Peyer's patch (tissue), 4 donors: ENCODE measurements at regions not wholly inside any gene's neighbourhood (a gene's known extent, or its start where the extent isn't known, plus 50 kb on each side); places are given as distances from the start of the nearest gene placed in this dataset.
A peak's percentile ranks its signal among the peaks of the same experiment; 100 is the strongest.
"Not testable (repeated sequence)": the region's sequence is repeated elsewhere in the genome, so short reads cannot be mapped to it uniquely, and the experiment has no call there.

Experiments used
- DNase-seq, 3 donors: peaks; one replicate each; pipeline ENCODE4 v3.0.0-alpha.2; 2017 to 2019
- H3K27ac ChIP-seq, 4 donors: fragments of 200-600 bp; sonication (generic); one replicate each; pipeline ENCODE4 v1.5.1; 2016 to 2019
- H3K27me3 ChIP-seq, 2 donors: fragments of 200-600 bp; sonication (generic); one replicate each; pipeline ENCODE4 v1.5.1; 2019
- H3K36me3 ChIP-seq, 3 donors: fragments of 200-600 bp; sonication (generic); one replicate each; pipeline ENCODE4 v1.5.1; 2016 to 2019
- H3K4me1 ChIP-seq, 4 donors: fragments of 200-600 bp; sonication (generic); one replicate each; pipeline ENCODE4 v1.5.1; 2016 to 2019
- H3K4me3 ChIP-seq, 4 donors: fragments of 200-600 bp; sonication (generic); 1 replicate in 3 of 4; 2 replicates in 1 of 4; pipeline ENCODE4 v1.5.1; 2016 to 2019; ENCODE audit warnings: mild to moderate bottlenecking in 1 of 4
- H3K9me3 ChIP-seq, 4 donors: fragments of 200-600 bp; sonication (generic); one replicate each; pipeline ENCODE4 v1.5.1; 2016 to 2019; ENCODE audit warnings: mild to moderate bottlenecking in 1 of 4
- POLR2A ChIP-seq, 2 donors: fragments of 450-650 bp; IDR thresholded peaks; one replicate each; pipeline ENCODE4 v1.5.1; 2017; ENCODE audit warnings: antibody characterized with exemption in 2 of 2, mild to moderate bottlenecking in 2 of 2, moderate library complexity in 2 of 2
- TF ChIP-seq, protein P1 (sequence below), 6 experiments: fragments of 450-650 bp in 4 of 6; fragments of 200-600 bp in 2 of 6; sonication (generic) in 1 of 6; IDR thresholded peaks; one replicate each; pipeline ENCODE4 v1.5.1; 2017 to 2019; ENCODE audit warnings: antibody characterized with exemption in 6 of 6, mild to moderate bottlenecking in 3 of 6, moderate library complexity in 1 of 6

DNA sequence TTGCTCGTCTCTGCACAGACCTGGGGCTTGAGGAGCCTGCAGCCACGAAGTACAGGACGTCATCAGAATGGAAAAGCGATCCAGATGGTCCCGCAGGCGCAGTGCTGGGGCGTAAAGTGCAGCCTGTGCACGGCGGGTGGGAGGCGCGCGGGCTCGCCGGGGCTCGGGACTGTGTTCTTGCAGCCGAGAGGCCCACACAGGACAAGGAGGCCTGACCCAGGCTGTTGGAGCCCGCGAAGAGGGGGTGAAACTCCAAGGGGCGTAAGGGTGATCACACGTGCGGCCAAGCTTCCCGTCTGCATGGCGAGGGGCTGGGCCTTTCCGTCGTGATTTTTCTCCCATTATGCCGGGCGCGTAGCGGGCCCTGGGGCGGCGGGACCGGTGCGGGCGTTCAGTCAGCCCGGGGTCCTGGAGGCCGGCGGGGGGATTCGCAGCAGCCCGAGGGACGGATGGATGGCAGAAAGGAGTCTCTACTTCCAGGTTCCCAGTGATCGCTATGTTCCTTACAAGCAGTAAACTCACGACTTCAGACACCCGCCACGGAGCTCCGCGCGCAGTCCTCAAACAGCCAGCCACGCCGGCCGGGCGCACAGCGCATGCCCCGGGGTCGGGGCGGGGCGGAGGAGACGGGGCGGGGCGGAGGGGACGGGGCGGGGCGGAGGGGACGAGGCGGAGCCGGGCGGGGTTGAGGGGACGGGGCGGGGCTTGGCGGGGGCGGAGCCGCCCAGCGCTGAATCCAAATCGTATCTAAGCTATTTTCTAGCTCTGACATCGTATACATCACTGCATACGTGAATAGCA is 141.0 kb upstream of the KCNJ18 start:
- no peaks in the 10 kb centered on the region for H3K36me3 ChIP-seq
- TF ChIP-seq, protein P1, sequence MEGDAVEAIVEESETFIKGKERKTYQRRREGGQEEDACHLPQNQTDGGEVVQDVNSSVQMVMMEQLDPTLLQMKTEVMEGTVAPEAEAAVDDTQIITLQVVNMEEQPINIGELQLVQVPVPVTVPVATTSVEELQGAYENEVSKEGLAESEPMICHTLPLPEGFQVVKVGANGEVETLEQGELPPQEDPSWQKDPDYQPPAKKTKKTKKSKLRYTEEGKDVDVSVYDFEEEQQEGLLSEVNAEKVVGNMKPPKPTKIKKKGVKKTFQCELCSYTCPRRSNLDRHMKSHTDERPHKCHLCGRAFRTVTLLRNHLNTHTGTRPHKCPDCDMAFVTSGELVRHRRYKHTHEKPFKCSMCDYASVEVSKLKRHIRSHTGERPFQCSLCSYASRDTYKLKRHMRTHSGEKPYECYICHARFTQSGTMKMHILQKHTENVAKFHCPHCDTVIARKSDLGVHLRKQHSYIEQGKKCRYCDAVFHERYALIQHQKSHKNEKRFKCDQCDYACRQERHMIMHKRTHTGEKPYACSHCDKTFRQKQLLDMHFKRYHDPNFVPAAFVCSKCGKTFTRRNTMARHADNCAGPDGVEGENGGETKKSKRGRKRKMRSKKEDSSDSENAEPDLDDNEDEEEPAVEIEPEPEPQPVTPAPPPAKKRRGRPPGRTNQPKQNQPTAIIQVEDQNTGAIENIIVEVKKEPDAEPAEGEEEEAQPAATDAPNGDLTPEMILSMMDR (IDR thresholded peaks at IDR 0.05): no peak
- TF ChIP-seq POLR2A (IDR thresholded peaks at IDR 0.05): peak in 1 of 2 donors; percentile 31
- no peaks in the 10 kb centered on the region for H3K27me3 ChIP-seq
- H3K27ac ChIP-seq: peak overlapping the region in 3 of 4 donors; percentile 67 to 85 (median 79)
- peak; percentile 76 to 87 (median 87) for DNase-seq
- H3K4me1 ChIP-seq: peaks cover 0 to 19% (median 1%) of the 10 kb centered on the region in 4 donors
- no peaks in the 10 kb centered on the region for H3K9me3 ChIP-seq
- peak overlapping the region; percentile 45 to 77 (median 65) for H3K4me3 ChIP-seq

DNA sequence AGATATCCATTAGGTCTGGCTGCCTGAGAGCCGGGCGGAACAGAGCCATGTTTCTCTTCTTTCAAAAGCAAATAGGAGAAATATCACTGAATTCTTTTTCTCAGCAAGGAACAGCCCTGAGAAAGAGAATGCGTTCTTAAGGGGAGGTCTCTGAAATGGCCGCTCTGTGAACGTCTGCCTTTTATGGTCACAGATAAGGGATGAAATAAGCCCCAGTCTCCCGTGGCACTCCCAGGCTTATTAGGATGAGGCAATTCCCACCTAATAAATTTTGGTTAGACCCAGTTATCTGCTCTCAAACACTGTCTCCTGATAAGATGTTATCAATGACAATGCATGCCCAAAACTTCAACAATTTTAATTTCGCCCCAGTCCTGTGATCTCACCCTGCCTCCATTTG is 133.4 kb upstream of the KCNJ18 start:
- not testable (repeated sequence) for H3K27me3 ChIP-seq, H3K9me3 ChIP-seq, H3K4me1 ChIP-seq, H3K27ac ChIP-seq, H3K36me3 ChIP-seq, DNase-seq, H3K4me3 ChIP-seq

DNA sequence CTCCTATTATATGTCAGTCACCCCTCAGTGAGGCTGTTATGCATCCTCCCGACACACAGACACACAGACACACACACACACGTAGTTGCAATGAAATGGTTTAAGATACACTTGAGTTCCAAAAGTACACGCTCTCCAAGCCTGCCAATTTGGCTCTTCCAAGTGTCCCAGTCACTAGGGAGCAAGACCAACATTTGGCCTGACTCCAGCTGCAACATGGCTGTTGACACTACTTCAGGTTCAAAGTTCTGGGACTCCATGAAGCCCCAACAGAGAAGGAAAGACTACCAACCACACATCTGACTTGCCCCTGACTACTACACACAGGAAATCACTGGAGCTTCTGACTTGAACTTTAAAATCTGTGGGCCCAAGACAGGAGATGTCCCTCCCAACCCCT is 128.1 kb upstream of the KCNJ18 start:
- Histone ChIP-seq H3K27me3 (no peaks in the 10 kb centered on the region), H3K4me3 (no peak overlapping the region), H3K9me3 (no peaks in the 10 kb centered on the region), H3K4me1 (no peaks in the 10 kb centered on the region), H3K36me3 (no peaks in the 10 kb centered on the region), H3K27ac (no peak overlapping the region)
- DNase-seq: no peak
- TF ChIP-seq POLR2A (IDR thresholded peaks at IDR 0.05): no peak
- TF ChIP-seq, protein P1 (IDR thresholded peaks at IDR 0.05): no peak

DNA sequence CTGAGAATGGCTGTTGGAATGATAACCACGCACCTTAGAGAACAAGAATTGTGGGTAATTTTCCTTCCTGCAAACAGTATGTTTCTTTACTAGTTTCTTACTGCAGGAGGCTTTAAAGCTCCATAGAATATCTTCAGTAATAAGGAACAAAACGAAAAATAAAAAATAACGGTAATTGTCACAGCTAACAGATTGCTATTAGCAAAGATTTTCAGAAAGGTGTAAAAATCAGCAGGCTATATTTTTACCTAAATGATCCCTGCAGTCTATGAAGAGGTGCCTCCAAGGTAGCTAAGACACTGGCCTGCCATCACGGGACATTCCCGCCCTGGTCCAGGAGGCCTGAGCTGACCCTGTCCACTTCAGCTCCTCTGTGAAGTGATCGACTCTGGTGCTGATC is 127.6 kb upstream of the KCNJ18 start:
- not testable (repeated sequence) for H3K4me3 ChIP-seq, H3K27me3 ChIP-seq, H3K4me1 ChIP-seq, H3K27ac ChIP-seq, H3K36me3 ChIP-seq, DNase-seq, H3K9me3 ChIP-seq

DNA sequence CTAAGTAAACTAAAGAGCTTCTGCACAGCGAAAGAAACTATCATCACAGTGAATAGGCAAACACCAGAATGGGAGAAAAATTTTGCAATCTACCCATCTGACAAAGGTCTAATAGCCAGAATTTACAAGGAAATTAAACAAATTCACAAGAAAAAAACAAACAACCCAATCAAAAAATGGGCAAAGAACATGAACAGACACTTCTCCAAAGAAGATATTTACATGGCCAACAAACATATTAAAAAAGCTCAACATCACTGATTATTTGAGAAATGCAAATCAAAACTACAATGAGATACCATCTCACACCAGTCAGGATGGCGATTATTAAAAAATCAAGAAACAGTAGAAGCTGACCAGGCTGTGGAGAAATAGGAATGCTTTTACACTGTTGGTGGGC is 121.9 kb upstream of the KCNJ18 start:
- not testable (repeated sequence) for H3K9me3 ChIP-seq, DNase-seq, H3K4me1 ChIP-seq, H3K27me3 ChIP-seq, H3K27ac ChIP-seq, H3K4me3 ChIP-seq, H3K36me3 ChIP-seq

DNA sequence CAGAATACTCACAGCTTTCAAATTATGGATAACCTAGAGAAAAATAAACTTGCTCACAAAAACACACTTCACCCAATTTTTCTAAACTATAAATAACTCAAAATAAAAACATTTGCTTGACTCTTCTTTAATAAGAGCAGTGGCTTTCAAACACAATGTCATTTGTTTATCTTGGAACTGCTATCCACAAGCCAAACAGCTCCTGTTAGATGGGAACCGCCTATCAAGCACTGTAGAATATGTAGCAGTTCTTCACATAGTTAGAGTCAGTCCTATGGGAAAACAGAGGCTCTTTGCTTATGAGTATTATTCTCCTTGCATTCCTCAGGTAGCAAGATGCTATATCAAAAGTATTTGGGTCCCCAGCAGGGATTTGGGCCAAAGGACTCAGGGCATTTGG is 120.2 kb upstream of the KCNJ18 start:
- H3K4me1 ChIP-seq, H3K9me3 ChIP-seq, H3K4me3 ChIP-seq, DNase-seq, H3K27ac ChIP-seq, H3K36me3 ChIP-seq, H3K27me3 ChIP-seq: not testable (repeated sequence)

DNA sequence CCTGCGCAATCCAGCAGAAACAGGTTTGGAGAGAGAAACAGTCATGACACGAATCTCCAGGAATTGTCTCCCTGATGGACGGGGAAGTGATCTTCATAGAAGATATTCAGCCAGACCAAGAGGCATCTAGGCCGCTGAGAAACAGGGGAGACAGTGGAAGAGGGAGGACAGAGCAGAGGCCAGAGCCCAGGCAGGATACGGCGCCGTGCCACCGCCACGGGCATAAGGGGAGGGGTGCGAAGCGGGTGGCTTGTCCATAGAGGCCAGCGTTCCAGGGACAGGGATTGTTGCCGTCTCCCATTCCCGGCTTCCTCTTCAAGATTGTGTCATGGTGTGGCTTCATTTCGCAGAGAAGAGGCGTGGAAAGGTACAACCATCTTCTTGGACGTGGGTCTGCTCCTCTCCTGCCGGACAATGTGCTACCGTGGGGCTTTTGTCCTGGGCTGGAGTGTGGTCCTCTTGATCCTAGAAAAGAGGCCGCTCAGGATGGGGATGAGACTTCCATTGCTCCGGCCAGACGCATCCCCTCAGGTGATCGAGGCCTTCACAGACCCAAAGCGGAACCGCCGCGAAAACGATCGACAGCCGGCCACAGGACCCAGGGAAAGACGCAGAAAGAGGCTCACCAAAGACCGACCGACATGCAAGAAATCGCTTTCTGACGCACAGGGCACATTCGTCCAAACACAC is 118.9 kb upstream of the KCNJ18 start:
- not testable (repeated sequence) for H3K27ac ChIP-seq

DNA sequence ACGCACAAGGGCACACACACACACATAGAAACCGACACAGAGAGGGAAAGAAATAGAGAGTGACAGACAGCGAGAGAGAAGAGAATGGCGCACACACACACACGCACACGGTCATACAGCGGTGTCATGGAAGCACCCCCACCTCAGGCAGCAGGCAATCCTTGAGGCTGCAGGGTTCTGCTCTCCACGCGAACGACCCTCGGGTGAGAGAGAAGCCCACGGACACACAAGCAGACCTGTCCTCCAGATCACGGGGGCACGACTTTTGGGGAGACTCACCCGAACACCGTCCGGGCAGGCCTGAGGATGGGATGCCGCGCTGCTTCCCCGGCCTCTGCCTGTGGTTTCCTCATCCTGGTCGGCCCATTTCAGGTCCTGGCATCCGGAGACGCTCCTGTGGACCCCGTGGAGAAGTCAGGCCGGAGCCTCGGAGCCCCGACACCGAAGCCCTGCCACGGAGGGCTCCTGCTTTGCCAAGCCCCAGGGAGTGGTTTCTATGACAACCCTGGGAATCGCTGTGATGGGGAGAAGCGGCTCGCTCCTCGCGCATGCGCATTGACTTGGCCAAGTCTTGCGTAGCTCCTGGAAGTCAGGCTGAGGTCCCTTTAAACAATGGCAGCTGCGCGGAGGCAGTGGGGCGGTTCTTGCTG is 118.2 kb upstream of the KCNJ18 start:
- H3K27ac ChIP-seq: peak overlapping the region in 1 of 4 donors; percentile 45
- peak in 2 of 3 donors; percentile 52 to 62 for DNase-seq
- H3K27me3 ChIP-seq: no peaks in the 10 kb centered on the region
- H3K4me1 ChIP-seq: no peaks in the 10 kb centered on the region
- peak overlapping the region; percentile 24 to 54 (median 28) for H3K4me3 ChIP-seq
- H3K36me3 ChIP-seq: no peaks in the 10 kb centered on the region
- TF ChIP-seq POLR2A (IDR thresholded peaks at IDR 0.05): no peak
- TF ChIP-seq, protein P1 (IDR thresholded peaks at IDR 0.05): no peak
- H3K9me3 ChIP-seq: no peaks in the 10 kb centered on the region

More for the DNA sequence above, 118.9 kb upstream of the KCNJ18 start:
- not testable (repeated sequence) for H3K9me3 ChIP-seq, H3K27me3 ChIP-seq, H3K36me3 ChIP-seq, DNase-seq, H3K4me1 ChIP-seq
- H3K4me3 ChIP-seq: peak overlapping the region in 2 of 4 donors; percentile 24 to 54

DNA sequence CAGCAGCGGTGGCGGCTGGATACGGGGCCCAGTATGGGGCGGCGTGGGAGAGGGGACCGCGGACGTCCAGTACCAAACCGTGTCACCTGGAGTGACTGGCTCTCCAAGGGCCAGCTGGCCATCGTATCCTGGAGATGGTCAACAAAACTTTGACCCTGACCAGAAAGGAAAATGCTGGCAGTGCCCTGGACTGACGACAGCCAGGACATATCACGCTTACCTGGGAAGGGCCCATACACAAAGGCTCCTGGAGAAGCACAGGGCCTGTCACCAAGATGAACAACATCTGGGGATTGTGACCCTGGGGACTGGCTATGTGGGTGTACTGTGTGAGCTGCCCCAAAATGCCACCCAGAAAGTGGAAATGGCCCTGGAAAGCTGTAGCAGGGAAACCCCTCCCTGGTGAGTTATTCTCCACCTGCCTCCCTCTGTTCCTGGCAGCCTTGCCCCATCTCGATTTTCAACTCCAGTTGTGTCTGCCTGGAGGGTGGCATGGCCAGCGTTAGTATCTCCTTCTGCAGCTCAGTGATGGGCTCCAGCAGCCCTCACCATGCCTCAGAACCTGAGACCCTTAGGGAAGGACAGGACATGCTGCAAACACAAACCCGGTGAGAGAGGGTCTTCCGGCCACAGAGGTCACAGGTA is 117.6 kb upstream of the KCNJ18 start:
- peak overlapping the region in 2 of 4 donors; percentile 24 to 54 for H3K4me3 ChIP-seq
- not testable (repeated sequence) for H3K27me3 ChIP-seq, H3K9me3 ChIP-seq, H3K27ac ChIP-seq, H3K36me3 ChIP-seq, H3K4me1 ChIP-seq, DNase-seq

DNA sequence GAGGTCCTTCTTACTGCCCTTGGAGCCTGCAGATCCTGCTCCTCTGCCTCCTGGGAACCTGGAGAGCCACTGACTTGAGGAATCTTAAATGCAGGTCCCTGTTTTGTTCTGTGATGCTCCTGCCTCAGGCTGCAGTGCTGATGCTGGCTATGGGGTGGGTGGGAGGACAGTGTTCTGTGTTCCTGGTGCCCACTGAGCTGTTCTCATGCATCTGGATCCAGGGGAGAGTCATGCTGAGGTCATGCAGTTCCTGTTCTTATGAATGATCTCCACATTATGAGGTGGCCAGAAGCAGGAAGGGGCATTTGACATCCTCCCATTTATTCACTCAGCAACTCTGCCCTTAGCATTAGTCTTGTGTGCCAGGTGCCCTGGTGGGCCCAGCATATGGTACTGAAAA is 113.5 kb upstream of the KCNJ18 start:
- H3K4me3 ChIP-seq, H3K36me3 ChIP-seq, H3K27ac ChIP-seq, H3K9me3 ChIP-seq, H3K27me3 ChIP-seq, DNase-seq, H3K4me1 ChIP-seq: not testable (repeated sequence)
